HCT116 (cell line): ENCODE measurements at regions not wholly inside any gene's neighbourhood (a gene's known extent, or its start where the extent isn't known, plus 50 kb on each side); places are given as distances from the start of the nearest gene placed in this dataset.

Experiments used
- ATAC-seq: fragments of 200-7000 bp; cut with Tn5 transposase; 2 replicates; pipeline ENCODE4 v1.9.1; 2020; ENCODE audit warnings: mild to moderate bottlenecking, moderate library complexity
- BruUV-seq: library from RNA; stranded (reverse); fragments of 400-500 nt; replicated peaks from 2 replicates; lab custom pipeline; 2021; lab: Mats Ljungman, UMichigan
- CTCF ChIA-PET: fragments of 300-600 bp; sonication (Branson Sonifier 250); formaldehyde crosslinking; loops from one replicate; lab custom pipeline; 2021; ENCODE audit warnings: antibody characterized with exemption; lab: Charles Lee
- POLR2A ChIA-PET: fragments of 300-600, 350-600 bp; sonication (Branson Sonifier 250); formaldehyde crosslinking; loops from one replicate; lab custom pipeline; 2021; ENCODE audit warnings: antibody characterized with exemption; lab: Charles Lee
- RAD21 ChIA-PET, 2 experiments: fragments of 300-600 bp; sonication (Branson Sonifier 250); formaldehyde crosslinking; loops; one replicate each; lab custom pipeline; 2023; ENCODE audit warnings: low total read pairs in 2 of 2; ENCODE audit not compliant: uncharacterized antibody in 2 of 2, unreplicated experiment in 2 of 2, low non-redundant PET in 1 of 2; lab: Charles Lee
- DNase-seq: peaks from one replicate; pipeline ENCODE4 v3.0.0-alpha.2; 2010; ENCODE audit warnings: low read depth, low spot score
- H2AFZ ChIP-seq: fragments of 200-600 bp; shearing (Covaris generic), sonication (generic); 2 replicates; pipeline ENCODE4 v1.6.1; 2017; ENCODE audit warnings: low read depth, mixed run types, mixed read lengths, antibody characterized with exemption, low read length; ENCODE audit not compliant: poor library complexity, severe bottlenecking
- H3K27ac ChIP-seq: 2 replicates; pipeline ENCODE4 v1.5.1; 2012; ENCODE audit warnings: low read depth, low read length
- H3K27me3 ChIP-seq: fragments of 200-600 bp; sonication (generic); 2 replicates; pipeline ENCODE4 v1.6.1; 2016; ENCODE audit warnings: mixed run types, low read length, mixed read lengths; ENCODE audit not compliant: insufficient read depth
- H3K36me3 ChIP-seq, 2 experiments: fragments of 200-500 bp in 1 of 2; fragments of 200-600 bp in 1 of 2; sonication (Bioruptor generic) in 1 of 2; sonication (generic) in 1 of 2; 2 replicates each; pipeline versions ENCODE4 v1.5.1 to v1.6.1; 2014 to 2016; ENCODE audit warnings: low read length in 2 of 2, inconsistent platforms in 1 of 2, mixed read lengths in 1 of 2, mixed run types in 1 of 2; ENCODE audit not compliant: insufficient read depth in 2 of 2, control insufficient read depth in 1 of 2
- H3K4me1 ChIP-seq, 2 experiments: fragments of 200-600 bp in 1 of 2; sonication (generic) in 1 of 2; 2 replicates each; pipeline versions ENCODE4 v1.5.1 to v1.6.1; 2012 to 2017; ENCODE audit warnings: low read length in 2 of 2, inconsistent platforms in 1 of 2, mild to moderate bottlenecking in 1 of 2, mixed read lengths in 1 of 2, mixed run types in 1 of 2, moderate library complexity in 1 of 2; ENCODE audit not compliant: insufficient read depth in 2 of 2, control insufficient read depth in 1 of 2
- H3K4me2 ChIP-seq: fragments of 200-600 bp; sonication (generic); 2 replicates; pipeline ENCODE4 v1.6.1; 2017; ENCODE audit warnings: mixed run types, low read length, mixed read lengths
- H3K4me3 ChIP-seq, 2 experiments: fragments of 200-600 bp in 1 of 2; sonication (generic) in 1 of 2; replicated peaks in 1 of 2; 2 replicates each; pipeline ENCODE4 v1.5.1; 2011 to 2016; ENCODE audit warnings: low read length in 2 of 2, control low read depth in 1 of 2, low read depth in 1 of 2, mild to moderate bottlenecking in 1 of 2, mixed read lengths in 1 of 2, mixed run types in 1 of 2
- H3K79me2 ChIP-seq: fragments of 200-600 bp; sonication (generic); 2 replicates; pipeline ENCODE4 v1.6.1; 2017; ENCODE audit warnings: mild to moderate bottlenecking, mixed run types, low read length, moderate library complexity, mixed read lengths; ENCODE audit not compliant: insufficient read depth
- H3K9ac ChIP-seq: fragments of 200-600 bp; sonication (generic); 2 replicates; pipeline ENCODE4 v1.6.1; 2016; ENCODE audit warnings: low read length, mixed read lengths
- H3K9me2 ChIP-seq: fragments of 200-600 bp; sonication (generic), shearing (Covaris generic); 2 replicates; pipeline ENCODE4 v1.6.1; 2017; ENCODE audit warnings: mixed run types, mild to moderate bottlenecking, moderate library complexity; ENCODE audit not compliant: insufficient read depth
- H3K9me3 ChIP-seq, 2 experiments: fragments of 200-500 bp in 1 of 2; fragments of 200-600 bp in 1 of 2; sonication (Bioruptor generic) in 1 of 2; sonication (generic) in 1 of 2; 2 replicates each; pipeline ENCODE4 v1.6.1; 2014 to 2017; ENCODE audit warnings: low read length in 2 of 2, mixed read lengths in 2 of 2, inconsistent platforms in 1 of 2, low read depth in 1 of 2, mild to moderate bottlenecking in 1 of 2, mixed run types in 1 of 2, moderate library complexity in 1 of 2; ENCODE audit not compliant: control insufficient read depth in 1 of 2, insufficient read depth in 1 of 2
- H4K20me1 ChIP-seq: fragments of 200-600 bp; sonication (generic), shearing (Covaris generic); 2 replicates; pipeline ENCODE4 v1.6.1; 2017; ENCODE audit warnings: mixed run types, mild to moderate bottlenecking, moderate library complexity; ENCODE audit not compliant: insufficient read depth
- ATF3 ChIP-seq: IDR thresholded peaks from 2 replicates; pipeline ENCODE4 v1.6.1; 2012
- CBX3 ChIP-seq: IDR thresholded peaks from 2 replicates; pipeline ENCODE4 v1.6.1; 2012; ENCODE audit warnings: low read depth
- EGR1 ChIP-seq: IDR thresholded peaks from 2 replicates; pipeline ENCODE4 v1.6.1; 2012; ENCODE audit warnings: low read depth
- ELF1 ChIP-seq: IDR thresholded peaks from 2 replicates; pipeline ENCODE4 v1.6.1; 2012; ENCODE audit warnings: low read depth, borderline replicate concordance
- FOSL1 ChIP-seq: IDR thresholded peaks from 2 replicates; pipeline ENCODE4 v1.6.1; 2012; ENCODE audit warnings: low read depth
- JUND ChIP-seq: IDR thresholded peaks from 2 replicates; pipeline ENCODE4 v1.6.1; 2012
- MAX ChIP-seq: IDR thresholded peaks from 2 replicates; pipeline ENCODE4 v1.6.1; 2012
- POLR2A ChIP-seq: IDR thresholded peaks from 2 replicates; pipeline ENCODE4 v1.7.0; 2011; ENCODE audit warnings: borderline replicate concordance; ENCODE audit not compliant: insufficient read depth, insufficient read length; ENCODE audit errors: extremely low read depth
- POLR2AphosphoS5 ChIP-seq: IDR thresholded peaks from 2 replicates; pipeline ENCODE4 v1.6.1; 2011; ENCODE audit warnings: mild to moderate bottlenecking, low read depth, low read length, moderate library complexity
- RAD21 ChIP-seq: IDR thresholded peaks from 2 replicates; pipeline ENCODE4 v1.6.1; 2012; ENCODE audit warnings: low read depth, mild to moderate bottlenecking
- SIN3A ChIP-seq: IDR thresholded peaks from 2 replicates; pipeline ENCODE4 v1.6.1; 2012; ENCODE audit warnings: low read depth
- SP1 ChIP-seq: IDR thresholded peaks from 2 replicates; pipeline ENCODE4 v1.6.1; 2012; ENCODE audit warnings: low read depth
- SRF ChIP-seq: IDR thresholded peaks from 2 replicates; pipeline ENCODE4 v1.6.1; 2012; ENCODE audit warnings: low read depth
- TCF7L2 ChIP-seq: IDR thresholded peaks from 2 replicates; pipeline ENCODE4 v1.7.0; 2011; ENCODE audit warnings: borderline replicate concordance, inconsistent platforms; ENCODE audit not compliant: insufficient read depth, insufficient read length; ENCODE audit errors: extremely low read depth
- YY1 ChIP-seq: IDR thresholded peaks from 2 replicates; pipeline ENCODE4 v1.6.1; 2011; ENCODE audit warnings: low read length, low read depth, moderate library complexity, mild to moderate bottlenecking; ENCODE audit not compliant: insufficient replicate concordance; ENCODE audit errors: extremely low read depth
- ZBTB33 ChIP-seq: IDR thresholded peaks from 2 replicates; pipeline ENCODE4 v1.6.1; 2011; ENCODE audit warnings: mild to moderate bottlenecking, low read length, moderate library complexity; ENCODE audit not compliant: insufficient replicate concordance; ENCODE audit errors: extremely low read depth
- ZFX ChIP-seq: fragments of 450-650 bp; IDR thresholded peaks from 2 replicates; pipeline ENCODE4 v1.6.1; 2017
- ZNF274 ChIP-seq: fragments of 200-500 bp; sonication (Bioruptor generic); IDR thresholded peaks from 2 replicates; pipeline ENCODE4 v1.6.1; 2014; ENCODE audit warnings: mild to moderate bottlenecking, low read depth, low read length, inconsistent platforms
- intact Hi-C: fragments of 100-400 bp; cut with micrococcal nuclease; formaldehyde crosslinking; loops from 2 replicates; pipeline ENCODE4 v1.10.0; 2022

DNA sequence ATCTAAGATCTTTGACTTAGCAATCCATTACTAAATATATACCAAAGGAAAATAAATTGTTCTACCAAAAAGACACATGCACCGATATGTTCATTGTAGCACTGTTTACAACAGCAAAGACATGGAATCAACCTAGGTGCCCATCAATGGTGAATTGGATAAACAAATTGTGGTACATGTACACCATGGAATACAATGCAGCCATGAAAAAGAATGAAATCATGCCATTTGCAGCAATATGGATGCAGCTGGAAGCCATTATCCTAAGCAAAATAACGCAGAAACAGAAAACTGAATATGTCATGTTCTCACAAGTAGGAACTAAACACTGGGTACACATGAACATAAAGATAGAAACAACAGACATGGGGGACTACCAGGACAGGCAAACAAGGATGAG lies 589.5 kb downstream of the IRX1 start:
- Histone ChIP-seq H3K9me3 (peaks cover 7 to 39% of the 10 kb centered on the region in 2 experiments; a peak in 2 of 4 replicates), H3K27me3 (no peaks in the 10 kb centered on the region), H3K4me2 (no peak overlapping the region), H3K4me3 (no peak overlapping the region), H3K79me2 (no peaks in the 10 kb centered on the region), H3K27ac (no peak overlapping the region), H4K20me1 (no peaks in the 10 kb centered on the region), H3K36me3 (no peaks in the 10 kb centered on the region), H3K9me2 (no peaks in the 10 kb centered on the region), H3K4me1 (no peaks in the 10 kb centered on the region), H2AFZ (no peak overlapping the region), H3K9ac (no peak overlapping the region)
- ChIA-PET RAD21 (no interaction called here), CTCF (no interaction called here), POLR2A (no interaction called here)
- DNase-seq (no peak), ATAC-seq (no peak)
- no TSS peak for BruUV-seq
- intact Hi-C loops, result no loop called here
- TF ChIP-seq ZNF274, result no peak
- no peak for TF ChIP-seq ZBTB33
- no peak for TF ChIP-seq EGR1
- no peak for TF ChIP-seq ATF3
- no peak for TF ChIP-seq POLR2A
- no peak for TF ChIP-seq ELF1
- no peak for TF ChIP-seq SP1
- no peak for TF ChIP-seq FOSL1

GRCh38 chr5:4188704-4189103 lies 593.1 kb downstream of the IRX1 start:
- no peak for ATAC-seq

More at GRCh38 chr5:4188704-4189103, 593.1 kb downstream of the IRX1 start:
- no peaks in the 10 kb centered on the region for H3K27me3 ChIP-seq
- peaks cover 7 to 33% of the 10 kb centered on the region in 2 experiments; a peak in 2 of 4 replicates for H3K9me3 ChIP-seq
- no peak overlapping the region for H3K9ac ChIP-seq
- intact Hi-C loops, result no loop called here
- no peak for TF ChIP-seq CBX3
- no peak for TF ChIP-seq SRF
- TF ChIP-seq TCF7L2, result no peak
- no peak for TF ChIP-seq SIN3A
- TF ChIP-seq ATF3, result no peak
- TF ChIP-seq MAX, result no peak
- TF ChIP-seq YY1, result no peak
- no peak for TF ChIP-seq JUND
- no peak for TF ChIP-seq POLR2AphosphoS5
- TF ChIP-seq POLR2A, result no peak
- TF ChIP-seq ELF1, result no peak
- TF ChIP-seq RAD21, result no peak
- TF ChIP-seq ZFX, result no peak
- TF ChIP-seq EGR1, result no peak
- DNase-seq, result no peak
- BruUV-seq, result no TSS peak
- no peaks in the 10 kb centered on the region for H3K36me3 ChIP-seq
- H4K20me1 ChIP-seq, result no peaks in the 10 kb centered on the region
- H3K4me1 ChIP-seq, result no peaks in the 10 kb centered on the region
- no peak overlapping the region for H3K4me2 ChIP-seq
- POLR2A ChIA-PET, result no interaction called here
- no peak overlapping the region for H2AFZ ChIP-seq
- H3K9me2 ChIP-seq, result no peaks in the 10 kb centered on the region
- CTCF ChIA-PET, result no interaction called here
- no peak overlapping the region for H3K27ac ChIP-seq
- RAD21 ChIA-PET, result no interaction called here
- no peak overlapping the region for H3K4me3 ChIP-seq
- H3K79me2 ChIP-seq, result no peaks in the 10 kb centered on the region
